ENCODE measurements at regions not wholly inside any gene's neighbourhood (a gene's known extent, or its start where the extent isn't known, plus 50 kb on each side); places are given as distances from the start of the nearest gene placed in this dataset.

DNA sequence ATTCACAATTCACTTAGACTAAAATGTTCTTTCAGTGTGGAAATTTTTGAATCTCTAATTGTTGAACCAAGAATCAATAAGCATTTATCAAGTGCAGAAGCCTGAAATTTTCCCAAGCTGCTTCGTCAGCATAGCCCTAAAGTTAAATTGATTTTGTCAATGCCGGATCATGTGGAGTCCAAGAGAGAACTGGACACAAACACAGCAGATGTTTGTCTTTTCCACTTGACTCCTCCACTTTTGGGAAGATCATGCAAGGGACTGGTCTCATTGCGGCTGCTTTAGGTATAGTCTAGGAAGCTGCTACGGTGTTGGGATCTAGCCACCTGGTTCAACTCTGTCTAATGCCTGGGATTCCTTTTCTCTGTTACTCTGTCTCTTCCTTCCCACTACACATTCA, 95.7 kb downstream of the CYB561 start:
- TF ChIP-seq, protein P1, sequence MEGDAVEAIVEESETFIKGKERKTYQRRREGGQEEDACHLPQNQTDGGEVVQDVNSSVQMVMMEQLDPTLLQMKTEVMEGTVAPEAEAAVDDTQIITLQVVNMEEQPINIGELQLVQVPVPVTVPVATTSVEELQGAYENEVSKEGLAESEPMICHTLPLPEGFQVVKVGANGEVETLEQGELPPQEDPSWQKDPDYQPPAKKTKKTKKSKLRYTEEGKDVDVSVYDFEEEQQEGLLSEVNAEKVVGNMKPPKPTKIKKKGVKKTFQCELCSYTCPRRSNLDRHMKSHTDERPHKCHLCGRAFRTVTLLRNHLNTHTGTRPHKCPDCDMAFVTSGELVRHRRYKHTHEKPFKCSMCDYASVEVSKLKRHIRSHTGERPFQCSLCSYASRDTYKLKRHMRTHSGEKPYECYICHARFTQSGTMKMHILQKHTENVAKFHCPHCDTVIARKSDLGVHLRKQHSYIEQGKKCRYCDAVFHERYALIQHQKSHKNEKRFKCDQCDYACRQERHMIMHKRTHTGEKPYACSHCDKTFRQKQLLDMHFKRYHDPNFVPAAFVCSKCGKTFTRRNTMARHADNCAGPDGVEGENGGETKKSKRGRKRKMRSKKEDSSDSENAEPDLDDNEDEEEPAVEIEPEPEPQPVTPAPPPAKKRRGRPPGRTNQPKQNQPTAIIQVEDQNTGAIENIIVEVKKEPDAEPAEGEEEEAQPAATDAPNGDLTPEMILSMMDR (conservative IDR thresholded peaks at IDR 0.05; ENCODE audit: low read depth, low read length) = no peak
- no peak for TF ChIP-seq EZH2 (IDR thresholded peaks at IDR 0.05; ENCODE audit: low read length, unreplicated experiment)

All from PC-3 (cell line).